Erythroblast (primary cell): ENCODE measurements at regions not wholly inside any gene's neighbourhood (a gene's known extent, or its start where the extent isn't known, plus 50 kb on each side); places are given as distances from the start of the nearest gene placed in this dataset.
"Not testable (repeated sequence)": the region's sequence is repeated elsewhere in the genome, so short reads cannot be mapped to it uniquely, and the experiment has no call there.

Experiments
- DNase-seq, 2 experiments: peaks; one replicate each; lab custom pipeline; 2025; lab: John Stamatoyannopoulos, UW
- GATA1 ChIP-seq: IDR thresholded peaks from 2 replicates; pipeline ENCODE4 v1.6.1; 2011; ENCODE audit warnings: low read depth, mild to moderate bottlenecking, control low read depth, low read length, moderate library complexity
- POLR2A ChIP-seq: IDR thresholded peaks from 2 replicates; pipeline ENCODE4 v1.6.1; 2011; ENCODE audit warnings: mild to moderate bottlenecking, low read length

DNA sequence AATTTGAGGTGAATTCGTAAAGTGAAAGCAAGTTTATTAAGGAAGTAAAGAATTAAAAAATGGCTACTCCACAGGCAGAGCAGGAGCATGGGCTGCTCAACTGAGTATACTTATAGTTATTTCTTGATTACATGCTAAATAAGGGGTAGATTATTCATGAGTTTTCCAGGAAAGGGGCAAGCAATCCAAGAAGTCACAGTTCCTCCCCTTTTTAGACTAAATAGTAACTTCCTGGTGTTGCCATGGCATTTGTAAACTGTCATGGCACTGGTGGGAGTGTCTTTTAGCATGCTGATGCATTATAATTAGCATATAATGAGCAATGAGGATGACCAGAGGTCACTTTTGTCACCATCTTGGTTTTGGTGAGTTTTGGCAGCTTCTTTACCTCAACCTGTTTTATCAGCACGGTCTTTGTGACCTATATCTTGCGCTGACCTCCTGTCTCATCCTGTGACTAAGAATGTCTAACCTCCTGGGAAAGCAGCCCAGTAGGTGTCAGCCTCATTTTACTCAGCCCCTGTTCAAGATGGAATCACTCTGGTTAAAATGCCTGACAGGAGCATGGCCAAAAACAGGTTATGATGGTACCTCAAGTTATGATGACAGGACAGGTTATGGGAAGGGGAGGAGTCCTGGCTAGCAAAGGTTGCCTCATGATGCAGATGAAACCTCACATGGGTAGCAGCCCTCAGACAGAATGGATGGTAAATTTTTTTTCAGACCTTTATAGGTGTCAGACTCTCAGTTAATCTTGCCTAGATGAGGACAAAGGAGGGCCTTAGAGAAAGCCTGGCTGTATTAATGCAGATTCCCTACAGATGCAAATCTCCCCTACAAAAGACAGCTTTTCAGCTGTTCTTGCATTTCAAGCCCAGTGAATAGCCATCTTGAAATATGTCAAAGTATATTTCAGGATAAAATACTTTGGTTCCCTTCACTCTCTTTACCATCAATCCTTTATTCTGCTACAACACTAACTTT, 49.7 kb downstream of the SIPA1L2 start:
- TF ChIP-seq POLR2A (no peak), GATA1 (no peak)

DNA sequence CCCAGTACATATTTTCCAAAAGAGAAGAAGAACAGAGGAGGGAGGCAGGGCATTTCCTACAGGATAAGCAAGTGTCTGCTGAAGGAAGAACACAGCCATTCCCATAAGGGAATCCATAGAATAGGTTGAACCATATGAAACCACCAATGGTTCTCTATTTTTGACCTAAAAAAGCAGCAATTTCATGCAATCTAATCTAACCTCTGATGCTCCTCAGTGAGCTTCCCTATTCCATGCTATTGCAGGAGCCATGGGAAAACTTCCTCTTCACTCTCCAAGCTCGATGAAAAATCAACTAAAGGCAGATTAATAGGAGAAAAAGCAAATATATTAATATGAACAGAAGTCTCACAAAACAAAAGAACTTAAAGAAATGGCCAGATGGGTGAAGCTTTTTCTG, 50.5 kb downstream of the SIPA1L2 start:
- no peak for DNase-seq
- TF ChIP-seq POLR2A: no peak
- no peak for TF ChIP-seq GATA1

More for the DNA sequence above, 49.7 kb downstream of the SIPA1L2 start:
- no peak for DNase-seq

DNA sequence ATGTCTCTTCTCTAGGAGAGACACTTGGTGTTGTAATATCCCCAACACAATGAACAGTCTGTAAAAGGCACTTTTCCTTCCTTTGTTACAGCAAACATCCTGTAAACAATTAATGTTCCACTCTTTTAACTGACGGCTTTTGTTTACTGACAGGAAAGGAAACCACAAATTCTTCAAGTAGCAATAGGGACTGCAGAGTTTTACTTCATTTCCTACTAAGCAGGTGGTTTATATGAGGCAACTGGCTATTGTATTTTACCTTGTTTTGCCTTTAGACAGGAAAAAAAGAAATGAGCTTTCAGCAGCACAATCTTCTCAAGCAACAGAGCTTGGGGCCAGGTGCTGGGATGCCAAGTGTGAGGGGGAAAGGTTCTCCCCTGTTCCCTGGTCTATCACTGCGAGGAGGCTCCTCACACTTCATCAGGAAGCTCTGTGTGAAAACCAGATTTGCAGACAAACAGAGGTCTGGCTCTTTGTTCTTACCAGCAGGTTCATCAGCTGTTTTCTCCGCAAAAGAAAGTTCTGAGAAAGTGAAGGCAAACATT, 51.2 kb downstream of the SIPA1L2 start:
- no peak for TF ChIP-seq POLR2A
- no peak for TF ChIP-seq GATA1
- no peak for DNase-seq

DNA sequence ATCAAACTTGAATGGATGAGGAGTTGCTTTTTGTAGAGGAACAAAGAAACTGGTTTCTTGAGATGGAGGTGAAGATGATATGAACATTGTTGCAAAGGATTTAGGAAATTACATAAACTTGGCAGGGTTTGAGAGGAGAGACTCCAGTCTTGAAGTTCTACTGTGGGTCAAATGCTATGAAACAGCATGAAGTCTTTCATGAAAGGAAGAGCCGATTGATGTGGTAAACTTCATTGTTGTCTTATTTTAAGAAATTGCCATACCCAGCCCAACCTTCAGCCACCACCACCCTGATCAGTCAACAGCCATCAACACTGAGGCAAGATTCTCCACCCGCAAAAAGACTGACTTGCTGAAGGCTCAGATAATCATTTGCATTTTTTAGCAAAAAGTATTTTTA, 52.2 kb downstream of the SIPA1L2 start:
- DNase-seq: no peak
- TF ChIP-seq GATA1: no peak
- no peak for TF ChIP-seq POLR2A

DNA sequence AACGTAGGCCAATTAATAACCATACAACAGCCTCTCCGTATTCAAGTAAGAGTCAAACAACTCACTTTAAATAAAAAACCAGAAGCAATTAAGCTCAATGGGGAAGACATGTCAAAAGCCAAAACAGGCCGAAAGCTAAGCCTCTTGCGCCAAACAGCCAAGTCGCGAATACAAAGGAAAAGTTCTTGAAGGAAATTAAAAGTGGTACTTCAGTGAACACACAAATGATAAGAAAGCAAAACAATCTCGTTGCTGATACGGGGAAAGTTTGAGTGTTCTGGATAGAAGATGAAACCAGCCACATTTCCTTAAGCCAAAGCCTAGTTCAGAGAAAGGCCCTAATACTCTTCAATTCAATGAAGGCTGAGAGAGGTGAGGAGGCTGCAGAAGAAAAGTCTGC, 53.4 kb downstream of the SIPA1L2 start:
- no peak for TF ChIP-seq POLR2A
- TF ChIP-seq GATA1: no peak
- no peak for DNase-seq

DNA sequence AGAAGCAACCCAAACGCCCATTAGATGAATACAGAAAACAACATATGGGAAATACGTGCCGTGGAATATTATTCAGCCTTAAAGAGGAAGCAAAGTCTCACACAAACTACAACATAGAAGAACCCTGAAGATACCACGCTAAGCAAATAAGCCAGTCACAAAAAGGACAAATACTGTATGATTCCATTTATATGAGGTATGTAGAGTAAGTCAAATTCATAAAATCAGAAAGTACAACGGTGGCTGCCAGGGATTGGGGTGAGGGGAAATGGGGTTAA, 54.2 kb downstream of the SIPA1L2 start:
- no peak for TF ChIP-seq POLR2A
- TF ChIP-seq GATA1: no peak
- DNase-seq: no peak

DNA sequence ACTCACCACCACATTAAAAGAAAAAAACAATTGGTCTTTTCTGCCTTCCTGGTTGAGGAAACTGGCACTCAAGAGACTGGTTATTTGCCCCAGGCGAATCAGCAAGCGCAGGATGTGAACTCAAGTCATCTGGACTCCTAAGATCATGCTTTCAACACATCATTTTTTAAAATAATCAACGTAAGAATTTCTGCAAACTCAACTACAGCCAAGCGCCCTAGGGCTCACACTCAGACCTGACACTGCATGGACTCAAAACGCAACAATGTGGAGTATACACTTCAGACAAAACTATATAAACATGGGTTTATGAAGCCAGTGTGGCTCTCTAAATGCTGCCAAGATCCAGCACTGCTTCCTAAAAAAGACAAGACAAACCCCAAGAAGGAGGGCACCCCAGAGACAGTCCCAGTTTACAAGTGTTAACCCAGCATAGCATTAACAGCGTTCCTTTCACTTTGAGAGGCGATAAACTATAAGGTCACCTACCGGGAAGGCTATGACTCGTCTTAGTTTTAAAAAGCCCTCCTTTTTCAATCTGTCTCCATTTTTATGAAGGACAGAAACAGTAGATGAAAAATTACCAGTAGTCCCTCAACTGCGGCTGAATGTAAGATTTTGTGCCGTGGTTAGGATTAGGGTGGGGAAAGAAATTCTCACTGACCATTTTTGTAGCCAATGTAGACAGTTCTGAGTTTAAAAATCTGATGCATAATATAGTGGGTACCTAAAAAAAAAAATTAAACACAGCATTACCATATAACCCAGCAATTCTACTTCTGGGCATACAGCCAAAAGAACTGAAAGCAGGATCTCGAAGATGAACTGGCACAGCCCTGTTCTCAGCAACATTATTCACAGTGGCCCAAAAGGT, 54.8 kb downstream of the SIPA1L2 start:
- no peak for DNase-seq
- no peak for TF ChIP-seq POLR2A
- TF ChIP-seq GATA1: no peak

DNA sequence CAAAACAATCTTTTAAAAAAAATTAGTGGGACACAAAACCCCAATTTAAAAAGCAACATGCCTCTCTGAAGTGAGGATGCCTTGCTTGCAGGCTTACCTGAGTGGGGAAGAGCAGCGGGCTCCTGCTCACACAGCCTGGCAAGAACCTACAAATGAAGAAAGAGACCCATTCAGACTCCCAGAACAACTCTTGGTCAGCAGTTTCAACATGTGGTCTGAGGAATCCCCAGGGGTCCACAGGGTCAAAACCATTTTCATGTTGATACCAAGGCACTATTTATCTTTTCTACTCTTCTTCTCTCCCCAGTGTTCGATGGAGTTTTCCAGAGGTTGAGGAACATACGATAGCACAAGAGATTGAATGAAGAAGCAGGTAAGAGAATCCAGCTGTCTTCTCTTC, 55.9 kb downstream of the SIPA1L2 start:
- DNase-seq: no peak
- no peak for TF ChIP-seq POLR2A
- no peak for TF ChIP-seq GATA1

DNA sequence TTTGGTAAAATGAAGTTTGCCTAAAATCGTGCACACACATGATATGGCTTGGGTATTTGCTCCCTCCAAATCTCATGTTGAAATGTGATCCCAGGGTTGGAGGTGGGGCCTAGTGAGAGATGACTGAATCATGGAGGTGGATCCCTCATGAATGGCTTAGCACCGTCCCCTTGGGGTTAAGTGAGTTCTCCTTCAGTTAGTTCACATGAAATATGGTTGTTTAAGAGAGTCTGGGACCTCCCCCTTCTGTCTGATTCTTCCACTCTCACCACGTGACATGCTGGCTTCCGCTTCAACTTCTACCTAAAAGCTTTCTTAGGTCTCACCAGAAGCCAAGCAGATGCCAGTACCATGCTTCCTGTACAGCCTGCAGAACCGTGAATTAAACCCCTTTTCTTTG, 58.4 kb downstream of the SIPA1L2 start:
- TF ChIP-seq GATA1 (no peak), POLR2A (no peak)
- no peak for DNase-seq

DNA sequence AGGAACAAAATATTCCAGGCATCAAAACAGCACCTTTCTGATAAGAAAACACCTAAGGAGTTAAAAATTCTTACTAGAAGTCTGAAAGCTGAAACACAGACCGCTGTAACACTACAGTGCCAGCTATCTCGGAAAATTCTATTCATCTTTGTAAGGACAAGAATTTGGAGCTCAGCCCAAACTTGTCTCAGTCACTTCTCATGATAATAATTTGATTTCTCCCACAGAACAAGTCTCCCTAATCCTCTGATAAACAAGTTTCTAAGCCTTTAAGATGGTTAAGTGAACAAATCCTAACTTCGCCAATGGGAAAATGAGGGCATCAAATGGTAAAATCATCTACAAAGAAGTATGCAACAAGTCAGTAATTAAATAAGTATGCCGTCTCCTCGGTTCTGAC, 59.9 kb downstream of the SIPA1L2 start:
- DNase-seq: no peak
- TF ChIP-seq GATA1 (no peak), POLR2A (no peak)

DNA sequence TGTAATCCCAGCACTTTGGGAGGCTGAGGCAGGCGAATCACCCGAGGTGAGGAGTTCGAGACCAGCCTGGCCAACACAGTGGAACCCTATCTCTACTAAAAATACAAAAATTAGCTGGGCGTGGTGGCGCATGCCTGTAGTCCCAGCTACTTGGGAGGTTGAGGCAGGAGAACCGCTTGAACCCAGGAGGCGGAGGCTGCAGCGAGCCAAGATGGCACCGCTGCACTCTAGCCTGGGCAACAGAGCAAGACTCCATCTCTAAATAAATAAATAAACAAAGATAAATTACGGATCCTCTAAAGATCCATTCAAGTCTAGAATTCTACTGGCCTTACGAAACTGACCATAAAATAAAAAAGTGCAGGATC, 60.4 kb downstream of the SIPA1L2 start:
- DNase-seq: not testable (repeated sequence)

DNA sequence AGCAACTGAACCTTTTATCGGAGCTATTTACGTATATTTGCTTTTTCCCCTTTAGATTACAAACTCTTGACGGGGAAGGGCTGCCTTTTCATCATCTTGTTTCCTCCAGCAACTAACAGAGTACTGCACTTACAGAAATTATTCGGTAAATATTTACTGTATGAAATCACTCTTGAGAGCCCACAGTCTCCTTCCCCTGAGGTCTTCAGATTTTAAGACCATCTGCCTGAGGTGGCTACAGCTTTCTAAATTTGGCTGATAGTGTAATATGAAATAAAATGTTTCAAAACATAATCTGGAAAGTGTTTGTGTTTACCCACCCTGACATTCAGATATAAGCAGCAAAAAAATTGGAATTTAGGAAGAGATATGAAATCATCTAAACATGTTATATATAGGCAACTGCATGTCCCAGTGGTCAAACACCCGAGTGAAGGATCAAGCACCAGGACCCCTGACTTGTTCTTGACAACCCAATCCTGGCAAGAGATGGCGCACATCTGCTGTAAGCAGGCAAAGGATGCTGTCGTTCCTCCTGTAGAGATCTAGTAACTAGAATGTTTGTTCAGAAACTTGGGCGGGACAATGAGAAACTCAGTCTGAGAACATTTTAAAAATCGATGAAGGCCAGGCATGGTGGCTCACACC, 60.9 kb downstream of the SIPA1L2 start:
- no peak for DNase-seq
- no peak for TF ChIP-seq POLR2A
- no peak for TF ChIP-seq GATA1

DNA sequence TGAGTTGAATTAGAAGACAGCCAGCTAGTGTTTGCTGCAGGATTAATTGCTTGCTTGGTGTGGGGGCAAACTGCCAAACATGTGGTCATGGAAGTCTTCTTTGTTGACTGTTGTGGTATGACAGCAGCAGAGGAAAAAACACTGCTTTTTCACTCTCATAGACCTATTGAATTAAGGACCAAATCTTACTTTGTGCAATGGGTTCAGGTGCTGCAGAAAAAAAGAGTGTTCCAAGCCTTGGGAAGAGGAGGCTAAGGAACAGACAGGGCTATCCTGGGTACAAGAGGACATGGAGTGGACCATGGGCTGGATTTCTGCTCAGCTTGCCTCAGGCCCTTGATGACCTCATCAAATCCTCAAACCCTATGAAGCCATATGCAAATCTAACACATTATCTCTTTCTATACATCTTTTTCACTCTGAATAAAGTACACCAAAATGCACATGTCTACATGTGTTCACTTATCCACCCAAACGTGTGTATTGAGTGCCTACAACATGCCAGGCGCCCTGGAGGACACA, 61.5 kb downstream of the SIPA1L2 start:
- TF ChIP-seq POLR2A: no peak
- no peak for TF ChIP-seq GATA1
- DNase-seq: no peak
